ENCODE measurements at regions not wholly inside any gene's neighbourhood (a gene's known extent, or its start where the extent isn't known, plus 50 kb on each side); places are given as distances from the start of the nearest gene placed in this dataset.

- intact Hi-C loops (cut with DNase I, micrococcal nuclease), result no loop called here
- ATAC-seq (ENCODE audit: poor library complexity), result no peak
- H3K27ac Mint-ChIP-seq, result no peak overlapping the region
- no peak overlapping the region for H3K4me3 Mint-ChIP-seq
- Histone ChIP-seq H3K36me3 (ENCODE audit: insufficient read depth, low read length) (no peaks in the 10 kb centered on the region), H3K27me3 (ENCODE audit: control insufficient read depth in 1 of 2, insufficient read depth in 2 of 2, low read length in 2 of 2) (no peaks in the 10 kb centered on the region), H3K4me3 (ENCODE audit: low read length) (no peak overlapping the region), H3K9me3 (ENCODE audit: control insufficient read depth in 1 of 2, insufficient read depth in 1 of 2, low read length in 2 of 2) (peaks cover 0 to 8% of the 10 kb centered on the region in 2 experiments), H3K4me1 (ENCODE audit: insufficient read depth, low read length) (no peaks in the 10 kb centered on the region), H3K27ac (ENCODE audit: low read depth in 1 of 2, low read length in 2 of 2) (no peak overlapping the region)
- no peaks in the 10 kb centered on the region for H3K36me3 Mint-ChIP-seq (ENCODE audit: low read depth)
- peaks cover 2% of the 10 kb centered on the region for H3K9me3 Mint-ChIP-seq
- ChIA-PET CTCF (no interaction called here), POLR2A (no interaction called here)
- DNase-seq, result no peak
- no peak for TF ChIP-seq CTCF (IDR thresholded peaks at IDR 0.05)
- H3K27me3 Mint-ChIP-seq, result no peaks in the 10 kb centered on the region
- no peaks in the 10 kb centered on the region for H3K4me1 Mint-ChIP-seq (ENCODE audit: low read depth)
These were observed 481.9 kb downstream of the C6orf118 start for GRCh38 chr6:164827537-164827936.

- Histone ChIP-seq H3K36me3 (ENCODE audit: insufficient read depth, low read length) (no peaks in the 10 kb centered on the region), H3K4me1 (ENCODE audit: insufficient read depth, low read length) (no peaks in the 10 kb centered on the region), H3K9me3 (ENCODE audit: control insufficient read depth in 1 of 2, insufficient read depth in 1 of 2, low read length in 2 of 2) (peaks cover 0 to 8% of the 10 kb centered on the region in 2 experiments), H3K4me3 (ENCODE audit: low read length) (no peak overlapping the region), H3K27me3 (ENCODE audit: control insufficient read depth in 1 of 2, insufficient read depth in 2 of 2, low read length in 2 of 2) (no peaks in the 10 kb centered on the region), H3K27ac (ENCODE audit: low read depth in 1 of 2, low read length in 2 of 2) (no peak overlapping the region)
- no peak for ATAC-seq (ENCODE audit: poor library complexity)
- no peaks in the 10 kb centered on the region for H3K36me3 Mint-ChIP-seq (ENCODE audit: low read depth)
- ChIA-PET CTCF (no interaction called here), POLR2A (no interaction called here)
- intact Hi-C loops (cut with DNase I, micrococcal nuclease), result no loop called here
- DNase-seq, result no peak
- no peaks in the 10 kb centered on the region for H3K27me3 Mint-ChIP-seq
- H3K9me3 Mint-ChIP-seq, result peaks cover 5% of the 10 kb centered on the region
- no peak overlapping the region for H3K27ac Mint-ChIP-seq
- TF ChIP-seq CTCF (IDR thresholded peaks at IDR 0.05), result no peak
- H3K4me3 Mint-ChIP-seq, result no peak overlapping the region
- H3K4me1 Mint-ChIP-seq (ENCODE audit: low read depth), result no peaks in the 10 kb centered on the region
These were observed 482.5 kb downstream of the C6orf118 start for GRCh38 chr6:164826831-164827468.

GRCh38 chr6:164825386-164825785 is 484.0 kb downstream of the C6orf118 start:
- no peak for ATAC-seq (ENCODE audit: poor library complexity)

More at GRCh38 chr6:164825386-164825785, 484.0 kb downstream of the C6orf118 start:
- no peaks in the 10 kb centered on the region for H3K27me3 Mint-ChIP-seq
- H3K9me3 Mint-ChIP-seq, result peaks cover 5% of the 10 kb centered on the region
- Histone ChIP-seq H3K36me3 (ENCODE audit: insufficient read depth, low read length) (no peaks in the 10 kb centered on the region), H3K27ac (ENCODE audit: low read depth in 1 of 2, low read length in 2 of 2) (no peak overlapping the region), H3K9me3 (ENCODE audit: control insufficient read depth in 1 of 2, insufficient read depth in 1 of 2, low read length in 2 of 2) (peaks cover 0 to 8% of the 10 kb centered on the region in 2 experiments), H3K27me3 (ENCODE audit: control insufficient read depth in 1 of 2, insufficient read depth in 2 of 2, low read length in 2 of 2) (no peaks in the 10 kb centered on the region), H3K4me1 (ENCODE audit: insufficient read depth, low read length) (no peaks in the 10 kb centered on the region), H3K4me3 (ENCODE audit: low read length) (no peak overlapping the region)
- intact Hi-C loops (cut with DNase I, micrococcal nuclease), result no loop called here
- DNase-seq, result no peak
- POLR2A ChIA-PET, result no interaction called here
- no peaks in the 10 kb centered on the region for H3K36me3 Mint-ChIP-seq (ENCODE audit: low read depth)
- no peak for TF ChIP-seq CTCF (IDR thresholded peaks at IDR 0.05)
- CTCF ChIA-PET, result no interaction called here
- H3K27ac Mint-ChIP-seq, result no peak overlapping the region
- no peaks in the 10 kb centered on the region for H3K4me1 Mint-ChIP-seq (ENCODE audit: low read depth)
- no peak overlapping the region for H3K4me3 Mint-ChIP-seq

Data from CD4-positive, alpha-beta T cell (primary cell).